ENCODE measurements at regions not wholly inside any gene's neighbourhood (a gene's known extent, or its start where the extent isn't known, plus 50 kb on each side); places are given as distances from the start of the nearest gene placed in this dataset.
"Not testable (repeated sequence)": the region's sequence is repeated elsewhere in the genome, so short reads cannot be mapped to it uniquely, and the experiment has no call there.

GRCh38 chr14:106613256-106613655 is 1086.9 kb downstream of the TMEM121 start:
- Mint-ChIP-seq H3K27me3 (peaks cover 44% of the 10 kb centered on the region), H3K27ac (no peak overlapping the region), H3K36me3 (no peaks in the 10 kb centered on the region), H3K4me1 (no peaks in the 10 kb centered on the region), H3K9me3 (no peaks in the 10 kb centered on the region), H3K4me3 (no peak overlapping the region)
- no peak for ATAC-seq

GRCh38 chr14:106618471-106618951 is 1092.1 kb downstream of the TMEM121 start:
- peaks cover 67% of the 10 kb centered on the region for H3K27me3 Mint-ChIP-seq
- H3K36me3 Mint-ChIP-seq, H3K27ac Mint-ChIP-seq: not testable (repeated sequence)

GRCh38 chr14:106619606-106620005 is 1093.2 kb downstream of the TMEM121 start:
- Mint-ChIP-seq H3K9me3 (no peaks in the 10 kb centered on the region), H3K4me3 (no peak overlapping the region), H3K4me1 (peaks cover 5% of the 10 kb centered on the region), H3K36me3 (no peaks in the 10 kb centered on the region), H3K27me3 (peaks cover 68% of the 10 kb centered on the region), H3K27ac (no peak overlapping the region)
- ATAC-seq = no peak

More at GRCh38 chr14:106618471-106618951, 1092.1 kb downstream of the TMEM121 start:
- not testable (repeated sequence) for H3K4me1 Mint-ChIP-seq, H3K4me3 Mint-ChIP-seq, H3K9me3 Mint-ChIP-seq
- peak; percentile 69 for ATAC-seq

- Mint-ChIP-seq H3K27ac (no peak overlapping the region), H3K4me3 (no peak overlapping the region), H3K4me1 (peaks cover 6% of the 10 kb centered on the region), H3K36me3 (no peaks in the 10 kb centered on the region), H3K27me3 (peaks cover 63% of the 10 kb centered on the region), H3K9me3 (no peaks in the 10 kb centered on the region)
- no peak for ATAC-seq
Observed at GRCh38 chr14:106620368-106620767, 1094.0 kb downstream of the TMEM121 start.

DNA sequence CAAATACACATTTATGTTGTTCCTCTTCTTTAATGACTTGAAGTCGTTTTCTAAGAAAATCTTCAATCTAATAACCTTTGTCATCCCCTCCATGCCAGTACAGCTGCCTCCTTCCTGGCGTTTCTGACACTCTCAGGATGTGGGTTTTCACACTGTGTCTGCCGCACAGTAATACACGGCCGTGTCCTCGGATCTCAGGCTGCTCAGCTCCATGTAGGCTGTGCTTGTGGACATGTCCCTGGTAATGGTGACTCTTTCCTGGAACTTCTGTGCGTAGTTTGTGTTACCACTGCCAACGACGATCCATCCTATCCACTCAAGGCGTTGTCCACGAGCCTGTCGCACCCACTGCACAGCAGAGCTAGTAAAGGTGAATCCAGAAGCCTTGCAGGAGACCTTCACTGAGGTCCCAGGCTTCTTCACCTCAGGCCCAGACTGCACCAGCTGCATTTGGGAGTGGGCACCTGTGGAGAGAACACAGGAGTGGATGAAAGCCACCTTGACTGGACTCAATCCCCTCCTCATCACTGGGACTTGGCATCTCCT is 1095.9 kb downstream of the TMEM121 start:
- no peaks in the 10 kb centered on the region for H3K36me3 Mint-ChIP-seq
- H3K27me3 Mint-ChIP-seq = peaks cover 59% of the 10 kb centered on the region
- H3K4me1 Mint-ChIP-seq = peaks cover 13% of the 10 kb centered on the region
- ATAC-seq = no peak
- no peak overlapping the region for H3K27ac Mint-ChIP-seq
- no peaks in the 10 kb centered on the region for H3K9me3 Mint-ChIP-seq
- no peak overlapping the region for H3K4me3 Mint-ChIP-seq

- H3K36me3 Mint-ChIP-seq = no peaks in the 10 kb centered on the region
- H3K27me3 Mint-ChIP-seq = peaks cover 60% of the 10 kb centered on the region
- no peaks in the 10 kb centered on the region for H3K9me3 Mint-ChIP-seq
- no peak overlapping the region for H3K27ac Mint-ChIP-seq
- no peak for ATAC-seq
- peaks cover 18% of the 10 kb centered on the region for H3K4me1 Mint-ChIP-seq
- H3K4me3 Mint-ChIP-seq = no peak overlapping the region
Observed at GRCh38 chr14:106625186-106625585, 1098.8 kb downstream of the TMEM121 start.

DNA sequence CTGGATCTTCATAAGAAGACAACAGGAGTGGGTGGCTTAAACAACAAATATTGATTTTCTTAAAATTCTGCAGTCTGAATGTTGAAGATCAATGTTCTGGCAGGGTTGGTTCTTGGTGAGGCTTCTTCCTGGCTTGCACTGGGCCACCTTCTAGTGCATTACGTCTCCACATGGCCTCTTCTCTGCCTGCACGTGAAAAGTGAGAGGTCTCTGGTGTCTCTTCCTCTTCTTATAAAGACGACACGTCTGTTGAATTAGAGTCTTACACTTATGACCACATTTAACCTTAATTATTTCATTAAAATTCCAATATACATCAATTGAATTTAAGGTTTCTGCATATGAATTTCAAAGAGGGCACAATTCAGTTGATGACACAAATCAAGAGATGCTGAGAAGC is 1100.1 kb downstream of the TMEM121 start:
- not testable (repeated sequence) for H3K27ac Mint-ChIP-seq, H3K36me3 Mint-ChIP-seq, H3K4me3 Mint-ChIP-seq, ATAC-seq, H3K9me3 Mint-ChIP-seq
- Mint-ChIP-seq H3K27me3 (peaks cover 53% of the 10 kb centered on the region), H3K4me1 (peaks cover 18% of the 10 kb centered on the region)

GRCh38 chr14:106626942-106627588 is 1100.7 kb downstream of the TMEM121 start:
- not testable (repeated sequence) for H3K27ac Mint-ChIP-seq, H3K36me3 Mint-ChIP-seq, H3K9me3 Mint-ChIP-seq
- Mint-ChIP-seq H3K4me1 (peaks cover 18% of the 10 kb centered on the region), H3K4me3 (peak overlapping the region; percentile 51), H3K27me3 (peaks cover 54% of the 10 kb centered on the region)
- peak; percentile 89 for ATAC-seq

GRCh38 chr14:106631879-106632278 is 1105.5 kb downstream of the TMEM121 start:
- H3K4me1 Mint-ChIP-seq = peaks cover 9% of the 10 kb centered on the region
- no peaks in the 10 kb centered on the region for H3K9me3 Mint-ChIP-seq
- H3K27me3 Mint-ChIP-seq = peaks cover 56% of the 10 kb centered on the region
- no peak overlapping the region for H3K4me3 Mint-ChIP-seq
- H3K27ac Mint-ChIP-seq = no peak overlapping the region
- no peak for ATAC-seq
- H3K36me3 Mint-ChIP-seq = no peaks in the 10 kb centered on the region

DNA sequence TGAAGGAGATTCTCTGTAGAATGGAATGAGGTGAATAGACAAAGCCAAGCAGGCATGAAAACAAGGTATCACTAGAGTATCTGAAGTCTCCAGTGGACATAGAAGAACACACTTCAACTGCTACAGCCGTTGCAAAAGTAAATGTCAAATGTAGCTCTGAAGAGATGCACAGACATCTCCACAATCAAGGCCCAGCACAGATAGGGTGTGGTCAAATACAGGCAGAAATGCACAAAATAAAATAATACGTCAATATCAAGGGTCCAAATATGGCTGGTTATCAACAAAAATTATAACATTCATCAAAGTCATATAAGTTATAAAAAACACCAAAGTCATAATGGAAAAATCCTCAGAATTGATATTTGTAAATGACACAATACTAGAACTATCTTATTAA is 1107.3 kb downstream of the TMEM121 start:
- H3K4me1 Mint-ChIP-seq = peaks cover 3% of the 10 kb centered on the region
- H3K27ac Mint-ChIP-seq = no peak overlapping the region
- ATAC-seq = no peak

GRCh38 chr14:106635569-106635968 is 1109.2 kb downstream of the TMEM121 start:
- Mint-ChIP-seq H3K36me3 (no peaks in the 10 kb centered on the region), H3K27me3 (peaks cover 41% of the 10 kb centered on the region), H3K4me1 (peaks cover 6% of the 10 kb centered on the region), H3K4me3 (no peak overlapping the region), H3K27ac (no peak overlapping the region), H3K9me3 (no peaks in the 10 kb centered on the region)
- no peak for ATAC-seq

More for the DNA sequence above, 1107.3 kb downstream of the TMEM121 start:
- Mint-ChIP-seq H3K36me3 (no peaks in the 10 kb centered on the region), H3K27me3 (peaks cover 56% of the 10 kb centered on the region), H3K9me3 (no peaks in the 10 kb centered on the region), H3K4me3 (no peak overlapping the region)

DNA sequence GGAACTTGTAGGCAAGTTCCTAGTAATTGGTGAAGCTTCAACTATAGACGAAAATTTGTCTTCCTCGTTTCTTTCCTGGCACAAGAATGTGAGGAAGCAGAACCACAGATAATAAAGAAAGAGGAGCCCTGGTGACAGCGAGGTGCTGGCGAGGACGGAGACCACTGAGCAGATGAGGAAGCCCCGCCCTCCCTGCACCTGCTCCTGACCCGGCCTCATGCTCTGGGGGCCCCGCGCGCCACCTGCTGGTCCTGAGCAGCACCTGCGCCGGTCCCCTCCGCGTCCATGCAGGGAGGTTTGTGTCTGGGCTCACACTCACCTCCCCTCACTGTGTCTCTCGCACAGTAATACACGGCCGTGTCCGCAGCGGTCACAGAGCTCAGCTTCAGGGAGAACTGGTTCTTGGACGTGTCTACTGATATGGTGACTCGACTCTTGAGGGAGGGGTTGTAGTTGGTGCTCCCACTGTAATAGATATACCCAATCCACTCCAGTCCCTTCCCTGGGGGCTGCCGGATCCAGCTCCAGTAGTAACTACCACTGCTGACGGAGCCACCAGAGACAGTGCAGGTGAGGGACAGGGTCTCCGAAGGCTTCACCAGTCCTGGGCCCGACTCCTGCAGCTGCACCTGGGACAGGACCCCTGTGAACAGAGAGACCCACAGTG is 1112.5 kb downstream of the TMEM121 start:
- Mint-ChIP-seq H3K4me3 (peak overlapping the region; percentile 68), H3K27me3 (peaks cover 26% of the 10 kb centered on the region)
- H3K36me3 Mint-ChIP-seq, ATAC-seq, H3K4me1 Mint-ChIP-seq, H3K27ac Mint-ChIP-seq, H3K9me3 Mint-ChIP-seq: not testable (repeated sequence)

DNA sequence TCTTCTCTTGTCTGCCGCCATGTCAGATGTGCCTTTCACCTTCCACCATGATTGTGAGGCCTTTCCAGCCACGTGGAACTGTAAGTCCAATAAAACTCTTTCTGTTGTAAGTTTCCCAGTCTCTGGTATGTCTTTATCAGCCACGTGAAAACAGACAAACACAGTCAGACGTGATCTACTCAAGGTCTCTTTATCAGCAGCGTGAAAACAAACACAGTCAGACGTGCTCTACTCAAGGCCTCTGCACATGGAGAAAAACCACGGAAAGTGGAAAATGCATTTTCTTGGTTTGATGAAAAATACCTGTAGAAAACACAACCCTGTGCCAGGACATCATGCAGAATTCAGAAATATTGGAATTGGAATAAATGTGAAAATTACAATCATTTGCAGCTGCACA is 1115.7 kb downstream of the TMEM121 start:
- no peak overlapping the region for H3K27ac Mint-ChIP-seq
- peaks cover 28% of the 10 kb centered on the region for H3K27me3 Mint-ChIP-seq
- no peaks in the 10 kb centered on the region for H3K9me3 Mint-ChIP-seq
- H3K4me3 Mint-ChIP-seq = no peak overlapping the region
- H3K36me3 Mint-ChIP-seq = no peaks in the 10 kb centered on the region
- peaks cover 6% of the 10 kb centered on the region for H3K4me1 Mint-ChIP-seq
- no peak for ATAC-seq

- H3K4me3 Mint-ChIP-seq, H3K4me1 Mint-ChIP-seq, H3K36me3 Mint-ChIP-seq, H3K9me3 Mint-ChIP-seq, H3K27ac Mint-ChIP-seq, ATAC-seq: not testable (repeated sequence)
- H3K27me3 Mint-ChIP-seq = peaks cover 28% of the 10 kb centered on the region
Observed at GRCh38 chr14:106642971-106643370, 1116.6 kb downstream of the TMEM121 start.

DNA sequence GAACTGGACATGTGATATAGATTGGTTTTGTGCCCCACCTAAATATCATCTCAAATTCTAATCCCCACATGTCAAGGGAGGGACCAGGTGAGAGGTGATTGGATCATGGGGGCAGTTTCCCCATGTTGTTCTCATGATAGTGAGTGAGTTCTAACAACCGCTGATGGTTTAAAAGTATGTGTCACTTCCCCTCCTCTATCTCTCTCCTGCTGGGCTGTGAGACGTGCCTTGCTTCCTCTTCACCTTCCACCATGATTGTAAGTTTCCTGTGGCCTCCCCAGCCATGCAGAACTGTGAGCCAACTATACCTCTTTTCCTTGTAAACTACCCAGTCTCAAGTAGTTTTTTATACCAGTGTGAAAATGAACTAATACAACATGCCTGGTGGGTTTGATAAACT is 1122.5 kb downstream of the TMEM121 start:
- H3K36me3 Mint-ChIP-seq, H3K9me3 Mint-ChIP-seq, ATAC-seq, H3K4me1 Mint-ChIP-seq, H3K4me3 Mint-ChIP-seq, H3K27ac Mint-ChIP-seq: not testable (repeated sequence)
- H3K27me3 Mint-ChIP-seq = peaks cover 40% of the 10 kb centered on the region

- peaks cover 10% of the 10 kb centered on the region for H3K9me3 Mint-ChIP-seq
- H3K36me3 Mint-ChIP-seq = peaks cover 5% of the 10 kb centered on the region
- ATAC-seq = no peak
- no peaks in the 10 kb centered on the region for H3K4me1 Mint-ChIP-seq
- no peak overlapping the region for H3K4me3 Mint-ChIP-seq
- no peak overlapping the region for H3K27ac Mint-ChIP-seq
- peaks cover 26% of the 10 kb centered on the region for H3K27me3 Mint-ChIP-seq
Observed at GRCh38 chr14:106651016-106651415, 1124.6 kb downstream of the TMEM121 start.

Measured in stimulated activated memory B cell treated with anti-CD40 and anti-IgM and Interleukin-4, amounts not matched to agents 10 μg/mL and 1 μg/mL and 100 μg/mL, for 72 hours (primary cell).